HG03575 (cell line): ENCODE measurements at regions not wholly inside any gene's neighbourhood (a gene's known extent, or its start where the extent isn't known, plus 50 kb on each side); places are given as distances from the start of the nearest gene placed in this dataset.
"Not testable (repeated sequence)": the region's sequence is repeated elsewhere in the genome, so short reads cannot be mapped to it uniquely, and the experiment has no call there.

ENCODE experiments used
- ATAC-seq: cut with Tn5 transposase; IDR thresholded peaks from one replicate; pipeline ENCODE4 v1.9.1; 2021; ENCODE audit not compliant: unreplicated experiment, insufficient number of reproducible peaks, low FRiP score; ENCODE audit errors: extremely low read depth

GRCh38 chr1:146660242-146660641, 277.9 kb upstream of the NBPF12 start:
- not testable (repeated sequence) for ATAC-seq

- ATAC-seq: not testable (repeated sequence)
Observed at GRCh38 chr1:146656356-146657060, 281.6 kb upstream of the NBPF12 start.

- ATAC-seq: not testable (repeated sequence)
Observed at GRCh38 chr1:146654763-146655162, 283.4 kb upstream of the NBPF12 start.

GRCh38 chr1:146645978-146646604, 292.0 kb upstream of the NBPF12 start:
- ATAC-seq: not testable (repeated sequence)

- ATAC-seq: not testable (repeated sequence)
Observed at GRCh38 chr1:146641534-146641933, 296.6 kb upstream of the NBPF12 start.

GRCh38 chr1:146640671-146641070, 297.5 kb upstream of the NBPF12 start:
- ATAC-seq: not testable (repeated sequence)

GRCh38 chr1:146630302-146630701, 307.8 kb upstream of the NBPF12 start:
- ATAC-seq: not testable (repeated sequence)

GRCh38 chr1:146618582-146618981, 319.5 kb upstream of the NBPF12 start:
- not testable (repeated sequence) for ATAC-seq

GRCh38 chr1:146604681-146605080, 333.4 kb upstream of the NBPF12 start:
- ATAC-seq: not testable (repeated sequence)

GRCh38 chr1:146600720-146601307, 337.3 kb upstream of the NBPF12 start:
- not testable (repeated sequence) for ATAC-seq

- ATAC-seq: not testable (repeated sequence)
Observed at GRCh38 chr1:146599906-146600305, 338.2 kb upstream of the NBPF12 start.

GRCh38 chr1:146581229-146581628, 352.4 kb upstream of the NOTCH2NLA start:
- ATAC-seq: not testable (repeated sequence)

- ATAC-seq: not testable (repeated sequence)
Observed at GRCh38 chr1:146567541-146567940, 338.7 kb upstream of the NOTCH2NLA start.

GRCh38 chr1:146558032-146558431, 329.2 kb upstream of the NOTCH2NLA start:
- not testable (repeated sequence) for ATAC-seq

- not testable (repeated sequence) for ATAC-seq
Observed at GRCh38 chr1:146556405-146556804, 327.6 kb upstream of the NOTCH2NLA start.

- not testable (repeated sequence) for ATAC-seq
Observed at GRCh38 chr1:146552414-146552813, 323.6 kb upstream of the NOTCH2NLA start.

GRCh38 chr1:146548684-146549083, 319.9 kb upstream of the NOTCH2NLA start:
- ATAC-seq: not testable (repeated sequence)

GRCh38 chr1:146546189-146546588, 317.4 kb upstream of the NOTCH2NLA start:
- ATAC-seq: not testable (repeated sequence)

GRCh38 chr1:146537775-146538373, 309.1 kb upstream of the NOTCH2NLA start:
- ATAC-seq: not testable (repeated sequence)

- not testable (repeated sequence) for ATAC-seq
Observed at GRCh38 chr1:146536028-146536427, 307.2 kb upstream of the NOTCH2NLA start.
